ENCODE measurements at regions not wholly inside any gene's neighbourhood (a gene's known extent, or its start where the extent isn't known, plus 50 kb on each side); places are given as distances from the start of the nearest gene placed in this dataset.

DNA sequence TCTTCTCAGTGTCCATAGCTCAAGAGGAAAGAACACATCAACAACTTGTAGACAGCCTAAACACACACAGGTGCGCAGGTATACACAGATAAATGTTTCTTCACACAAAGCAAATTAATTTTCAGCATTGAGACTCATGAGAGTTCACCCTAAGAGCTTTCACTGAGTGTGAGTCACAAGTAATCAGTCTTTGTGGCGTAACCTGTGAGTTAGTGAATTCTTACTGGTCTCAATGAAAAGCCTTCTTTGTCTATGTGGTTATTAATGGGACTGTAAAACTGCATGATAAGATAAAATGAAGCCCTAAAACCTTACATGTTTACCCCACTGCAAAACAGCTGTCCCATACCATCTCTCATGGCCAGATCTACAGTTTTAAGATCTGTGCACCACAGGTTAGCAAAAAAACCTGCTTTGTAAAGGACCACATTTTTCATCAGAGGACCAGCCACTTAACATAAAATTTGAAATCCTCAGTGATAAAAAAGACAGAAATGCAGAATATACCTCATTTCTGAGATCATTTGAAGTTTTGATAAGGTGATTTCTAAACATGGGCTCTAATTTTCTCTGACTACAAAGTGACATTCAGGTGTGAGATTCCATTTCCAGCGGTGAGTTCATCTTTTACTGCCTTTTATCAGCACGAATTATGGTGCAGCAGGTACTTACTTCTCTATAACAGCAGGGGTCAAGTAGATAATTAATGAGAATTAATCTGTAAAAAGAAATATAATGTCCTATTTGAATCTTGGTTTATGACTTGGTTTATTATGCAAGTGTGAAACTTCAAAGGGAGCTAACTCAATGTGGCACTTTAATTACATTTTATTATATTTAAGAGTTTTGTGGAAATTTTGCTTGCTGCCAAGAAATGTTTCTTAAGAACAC, 335.7 kb upstream of the PIK3R1 start:
- DNase-seq: peak; percentile 59
- Histone ChIP-seq H2AFZ (ENCODE audit: low read depth, low read length) (peak overlapping the region; percentile 27), H2BK5ac (ENCODE audit: low read depth, low read length, poor library complexity, severe bottlenecking) (no peak overlapping the region), H3K4ac (ENCODE audit: low read depth in 1 of 2, low read length in 2 of 2) (no peak overlapping the region), H3K18ac (ENCODE audit: low read depth in 1 of 2, low read length in 2 of 2) (no peak overlapping the region), H3K79me1 (replicated peaks; ENCODE audit: low read length, poor library complexity, severe bottlenecking) (no peaks in the 10 kb centered on the region), H2BK120ac (ENCODE audit: low read depth, low read length) (no peak overlapping the region), H3K9me3 (ENCODE audit: control insufficient read depth, low read length) (no peaks in the 10 kb centered on the region), H4K91ac (ENCODE audit: low read length) (no peak overlapping the region), H3K9ac (ENCODE audit: low read length) (no peak overlapping the region), H3K36me3 (ENCODE audit: control insufficient read depth in 1 of 2, insufficient read depth in 2 of 2, low read depth in 1 of 2, low read length in 2 of 2) (no peaks in the 10 kb centered on the region), H3K4me1 (ENCODE audit: control insufficient read depth, insufficient read depth, low read depth, low read length) (no peaks in the 10 kb centered on the region), H2AK5ac (ENCODE audit: low read length, severe bottlenecking) (no peak overlapping the region), H4K8ac (ENCODE audit: low read length) (no peak overlapping the region), H3K27ac (ENCODE audit: low read length, poor library complexity, severe bottlenecking) (no peak overlapping the region), H3K4me3 (ENCODE audit: insufficient read depth in 1 of 2, low read depth in 1 of 2, low read length in 2 of 2) (no peak overlapping the region), H2BK12ac (ENCODE audit: low read length in 2 of 2) (no peak overlapping the region), H3K14ac (ENCODE audit: low read length in 2 of 2) (no peak overlapping the region), H3K4me2 (ENCODE audit: low read length, poor library complexity, severe bottlenecking) (no peak overlapping the region), H3K23ac (ENCODE audit: low read length in 2 of 2) (no peak overlapping the region), H3K27me3 (ENCODE audit: control insufficient read depth in 1 of 2, insufficient read depth in 1 of 2, low read length in 2 of 2) (no peaks in the 10 kb centered on the region), H2BK15ac (ENCODE audit: low read depth, poor library complexity, severe bottlenecking) (no peak overlapping the region)
- WGBS: 79% methylated on average over 4 of the region's 4 CpGs

DNA sequence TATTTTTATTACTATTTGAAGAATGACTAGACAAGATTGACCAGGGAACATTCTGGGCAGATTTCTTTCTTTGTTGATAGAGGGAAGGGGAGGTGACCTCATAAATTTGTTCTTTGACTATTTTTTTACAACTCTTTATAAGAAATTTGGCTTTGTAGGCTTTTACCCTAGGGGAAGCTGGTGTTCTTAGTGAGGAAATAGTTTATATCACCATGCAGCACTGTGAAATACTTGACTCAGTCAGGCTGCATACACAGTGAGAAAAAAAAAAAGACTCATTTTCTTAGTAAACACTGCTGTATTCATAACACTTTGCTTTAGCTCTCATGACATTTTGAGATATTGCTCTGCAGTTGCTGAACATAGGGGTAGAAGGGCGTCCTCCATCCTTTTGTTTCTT, 336.6 kb upstream of the PIK3R1 start:
- H3K14ac ChIP-seq (ENCODE audit: low read length in 2 of 2): no peak overlapping the region
- no peak overlapping the region for H3K4me2 ChIP-seq (ENCODE audit: low read length, poor library complexity, severe bottlenecking)
- no peak overlapping the region for H2BK120ac ChIP-seq (ENCODE audit: low read depth, low read length)
- H4K91ac ChIP-seq (ENCODE audit: low read length): no peak overlapping the region
- no peak overlapping the region for H4K8ac ChIP-seq (ENCODE audit: low read length)
- no peak overlapping the region for H3K4ac ChIP-seq (ENCODE audit: low read depth in 1 of 2, low read length in 2 of 2)
- no peak overlapping the region for H2AK5ac ChIP-seq (ENCODE audit: low read length, severe bottlenecking)
- no peaks in the 10 kb centered on the region for H3K27me3 ChIP-seq (ENCODE audit: control insufficient read depth in 1 of 2, insufficient read depth in 1 of 2, low read length in 2 of 2)
- WGBS: 75% methylated on average over 1 of the region's 1 CpG
- H3K18ac ChIP-seq (ENCODE audit: low read depth in 1 of 2, low read length in 2 of 2): no peak overlapping the region
- no peak overlapping the region for H3K9ac ChIP-seq (ENCODE audit: low read length)
- H2BK12ac ChIP-seq (ENCODE audit: low read length in 2 of 2): no peak overlapping the region
- H2BK15ac ChIP-seq (ENCODE audit: low read depth, poor library complexity, severe bottlenecking): no peak overlapping the region
- no peak overlapping the region for H3K23ac ChIP-seq (ENCODE audit: low read length in 2 of 2)
- no peak overlapping the region for H3K4me3 ChIP-seq (ENCODE audit: insufficient read depth in 1 of 2, low read depth in 1 of 2, low read length in 2 of 2)
- H3K9me3 ChIP-seq (ENCODE audit: control insufficient read depth, low read length): no peaks in the 10 kb centered on the region
- H3K79me1 ChIP-seq (replicated peaks; ENCODE audit: low read length, poor library complexity, severe bottlenecking): no peaks in the 10 kb centered on the region
- H3K27ac ChIP-seq (ENCODE audit: low read length, poor library complexity, severe bottlenecking): no peak overlapping the region
- no peak overlapping the region for H2BK5ac ChIP-seq (ENCODE audit: low read depth, low read length, poor library complexity, severe bottlenecking)
- peak; percentile 6 for DNase-seq
- no peaks in the 10 kb centered on the region for H3K36me3 ChIP-seq (ENCODE audit: control insufficient read depth in 1 of 2, insufficient read depth in 2 of 2, low read depth in 1 of 2, low read length in 2 of 2)
- no peak overlapping the region for H2AFZ ChIP-seq (ENCODE audit: low read depth, low read length)
- H3K4me1 ChIP-seq (ENCODE audit: control insufficient read depth, insufficient read depth, low read depth, low read length): no peaks in the 10 kb centered on the region

DNA sequence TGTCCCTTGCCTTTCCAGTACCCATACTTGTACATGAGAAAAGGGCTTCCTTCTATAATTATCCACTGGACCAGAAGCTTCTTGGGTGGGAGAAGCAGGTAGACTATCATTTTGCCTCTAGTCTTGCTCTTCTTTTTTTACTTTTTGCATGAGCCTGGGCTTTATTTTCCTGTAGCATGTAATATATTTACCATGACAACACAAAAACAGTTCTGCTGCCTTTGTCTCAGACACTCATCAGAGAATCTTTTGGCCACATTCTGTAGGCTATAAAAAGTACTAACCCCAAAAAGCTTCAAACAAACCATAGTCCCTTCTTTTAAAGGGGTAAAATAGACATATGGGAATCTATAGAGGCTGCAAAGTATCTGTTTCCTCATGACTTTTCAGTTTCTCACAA, 339.2 kb upstream of the PIK3R1 start:
- no peaks in the 10 kb centered on the region for H3K27me3 ChIP-seq (ENCODE audit: control insufficient read depth in 1 of 2, insufficient read depth in 1 of 2, low read length in 2 of 2)

GRCh38 chr5:67875601-67876000, 340.0 kb upstream of the PIK3R1 start:
- WGBS: 83% methylated on average over 2 of the region's 3 CpGs
- H4K8ac ChIP-seq (ENCODE audit: low read length): no peak overlapping the region
- H3K27ac ChIP-seq (ENCODE audit: low read length, poor library complexity, severe bottlenecking): no peak overlapping the region
- no peak overlapping the region for H3K18ac ChIP-seq (ENCODE audit: low read depth in 1 of 2, low read length in 2 of 2)
- H3K23ac ChIP-seq (ENCODE audit: low read length in 2 of 2): no peak overlapping the region
- no peak overlapping the region for H2AFZ ChIP-seq (ENCODE audit: low read depth, low read length)
- H3K4me3 ChIP-seq (ENCODE audit: insufficient read depth in 1 of 2, low read depth in 1 of 2, low read length in 2 of 2): no peak overlapping the region
- H2BK120ac ChIP-seq (ENCODE audit: low read depth, low read length): no peak overlapping the region
- H3K9me3 ChIP-seq (ENCODE audit: control insufficient read depth, low read length): no peaks in the 10 kb centered on the region
- no peak overlapping the region for H4K91ac ChIP-seq (ENCODE audit: low read length)
- H3K36me3 ChIP-seq (ENCODE audit: control insufficient read depth in 1 of 2, insufficient read depth in 2 of 2, low read depth in 1 of 2, low read length in 2 of 2): no peaks in the 10 kb centered on the region
- no peak overlapping the region for H2AK5ac ChIP-seq (ENCODE audit: low read length, severe bottlenecking)
- H3K4ac ChIP-seq (ENCODE audit: low read depth in 1 of 2, low read length in 2 of 2): no peak overlapping the region
- no peaks in the 10 kb centered on the region for H3K79me1 ChIP-seq (replicated peaks; ENCODE audit: low read length, poor library complexity, severe bottlenecking)
- no peaks in the 10 kb centered on the region for H3K27me3 ChIP-seq (ENCODE audit: control insufficient read depth in 1 of 2, insufficient read depth in 1 of 2, low read length in 2 of 2)
- H3K4me2 ChIP-seq (ENCODE audit: low read length, poor library complexity, severe bottlenecking): no peak overlapping the region
- H3K4me1 ChIP-seq (ENCODE audit: control insufficient read depth, insufficient read depth, low read depth, low read length): no peaks in the 10 kb centered on the region
- H2BK12ac ChIP-seq (ENCODE audit: low read length in 2 of 2): no peak overlapping the region
- DNase-seq: no peak
- no peak overlapping the region for H3K14ac ChIP-seq (ENCODE audit: low read length in 2 of 2)
- no peak overlapping the region for H2BK5ac ChIP-seq (ENCODE audit: low read depth, low read length, poor library complexity, severe bottlenecking)
- H3K9ac ChIP-seq (ENCODE audit: low read length): no peak overlapping the region
- no peak overlapping the region for H2BK15ac ChIP-seq (ENCODE audit: low read depth, poor library complexity, severe bottlenecking)

More for the DNA sequence above, 339.2 kb upstream of the PIK3R1 start:
- Histone ChIP-seq H3K9ac (ENCODE audit: low read length) (no peak overlapping the region), H3K4me2 (ENCODE audit: low read length, poor library complexity, severe bottlenecking) (no peak overlapping the region), H2BK15ac (ENCODE audit: low read depth, poor library complexity, severe bottlenecking) (no peak overlapping the region), H2BK5ac (ENCODE audit: low read depth, low read length, poor library complexity, severe bottlenecking) (no peak overlapping the region), H4K91ac (ENCODE audit: low read length) (no peak overlapping the region), H3K4me1 (ENCODE audit: control insufficient read depth, insufficient read depth, low read depth, low read length) (no peaks in the 10 kb centered on the region), H2AFZ (ENCODE audit: low read depth, low read length) (no peak overlapping the region), H3K23ac (ENCODE audit: low read length in 2 of 2) (no peak overlapping the region), H3K79me1 (replicated peaks; ENCODE audit: low read length, poor library complexity, severe bottlenecking) (no peaks in the 10 kb centered on the region), H3K9me3 (ENCODE audit: control insufficient read depth, low read length) (no peaks in the 10 kb centered on the region), H4K8ac (ENCODE audit: low read length) (no peak overlapping the region), H3K4me3 (ENCODE audit: insufficient read depth in 1 of 2, low read depth in 1 of 2, low read length in 2 of 2) (no peak overlapping the region), H3K18ac (ENCODE audit: low read depth in 1 of 2, low read length in 2 of 2) (no peak overlapping the region), H2AK5ac (ENCODE audit: low read length, severe bottlenecking) (no peak overlapping the region), H3K14ac (ENCODE audit: low read length in 2 of 2) (no peak overlapping the region), H3K4ac (ENCODE audit: low read depth in 1 of 2, low read length in 2 of 2) (no peak overlapping the region), H3K27ac (ENCODE audit: low read length, poor library complexity, severe bottlenecking) (no peak overlapping the region), H3K36me3 (ENCODE audit: control insufficient read depth in 1 of 2, insufficient read depth in 2 of 2, low read depth in 1 of 2, low read length in 2 of 2) (no peaks in the 10 kb centered on the region), H2BK120ac (ENCODE audit: low read depth, low read length) (no peak overlapping the region), H2BK12ac (ENCODE audit: low read length in 2 of 2) (no peak overlapping the region)
- DNase-seq: no peak
